H1 (cell line): ENCODE measurements at regions not wholly inside any gene's neighbourhood (a gene's known extent, or its start where the extent isn't known, plus 50 kb on each side); places are given as distances from the start of the nearest gene placed in this dataset.

Experiments used
- CTCF ChIA-PET: fragments of 300-600 bp; sonication (Branson Sonifier 250); formaldehyde crosslinking; loops from one replicate; lab custom pipeline; 2021; ENCODE audit not compliant: partially characterized antibody; lab: Charles Lee
- POLR2A ChIA-PET: fragments of 300-600 bp; sonication (Branson Sonifier 250); formaldehyde crosslinking; loops from one replicate; lab custom pipeline; 2021; ENCODE audit warnings: inconsistent platforms; ENCODE audit not compliant: partially characterized antibody; lab: Charles Lee
- DNase-seq, 2 experiments: peaks; one replicate each; pipeline versions ENCODE4 v3.0.0 to v3.0.0-alpha.2; 2010 to 2022; ENCODE audit warnings: low spot score in 2 of 2, low read depth in 1 of 2, mixed read lengths in 1 of 2
- FAIRE-seq: peaks from 2 replicates; lab custom pipeline; 2011; peaks lifted over from hg19 to GRCh38; lab: Jason Lieb, UNC
- H2AFZ ChIP-seq: 2 replicates; pipeline ENCODE4 v1.8.1; 2012; ENCODE audit warnings: low read length, inconsistent platforms
- H2AK5ac ChIP-seq: 2 replicates; pipeline ENCODE4 v1.6.1; 2013; ENCODE audit warnings: low read depth, low read length
- H2BK120ac ChIP-seq: replicated peaks from 2 replicates; pipeline ENCODE3; 2013; ENCODE audit warnings: low read depth, low read length, inconsistent platforms
- H2BK12ac ChIP-seq: 2 replicates; pipeline ENCODE4 v1.6.1; 2013; ENCODE audit warnings: low read depth, low read length
- H2BK15ac ChIP-seq: 2 replicates; pipeline ENCODE4 v1.6.1; 2013; ENCODE audit warnings: low read length
- H2BK20ac ChIP-seq: 2 replicates; pipeline ENCODE4 v1.6.1; 2013; ENCODE audit warnings: low read length
- H2BK5ac ChIP-seq: 2 replicates; pipeline ENCODE4 v1.6.1; 2013; ENCODE audit warnings: low read depth, low read length
- H3K14ac ChIP-seq: 2 replicates; pipeline ENCODE4 v1.6.1; 2013; ENCODE audit warnings: inconsistent platforms; ENCODE audit not compliant: insufficient read length
- H3K18ac ChIP-seq: 2 replicates; pipeline ENCODE4 v1.6.1; 2013; ENCODE audit warnings: low read length; ENCODE audit errors: extremely low read depth
- H3K23ac ChIP-seq: 2 replicates; pipeline ENCODE4 v1.6.1; 2013; ENCODE audit warnings: inconsistent platforms; ENCODE audit not compliant: insufficient read length
- H3K23me2 ChIP-seq: 2 replicates; pipeline ENCODE4 v1.6.1; 2013; ENCODE audit warnings: low read depth, low read length
- H3K27ac ChIP-seq: 2 replicates; pipeline ENCODE4 v1.6.1; 2011; ENCODE audit warnings: low read depth, low read length, inconsistent platforms
- H3K27me3 ChIP-seq, 4 experiments: replicated peaks in 1 of 4; 1 replicate in 1 of 4; 2 replicates in 3 of 4; pipeline versions ENCODE4 v1.6.1 to v1.8.1; 2011 to 2013; ENCODE audit warnings: low read length in 3 of 4, mild to moderate bottlenecking in 3 of 4, inconsistent platforms in 2 of 4, mixed read lengths in 2 of 4, moderate library complexity in 1 of 4; ENCODE audit not compliant: control insufficient read depth in 3 of 4, insufficient read depth in 3 of 4; ENCODE audit errors: extremely low read depth in 1 of 4
- H3K36me3 ChIP-seq, 4 experiments: 2 replicates each; pipeline versions ENCODE4 v1.6.1 to v1.8.1; 2011 to 2013; ENCODE audit warnings: mild to moderate bottlenecking in 4 of 4, low read length in 3 of 4, moderate library complexity in 2 of 4, control low read depth in 1 of 4, inconsistent platforms in 1 of 4; ENCODE audit not compliant: insufficient read depth in 4 of 4, control insufficient read depth in 2 of 4
- H3K4ac ChIP-seq: replicated peaks from 2 replicates; pipeline ENCODE3; 2013; ENCODE audit warnings: low read length, low read depth, mixed read lengths, inconsistent platforms; ENCODE audit not compliant: insufficient read length
- H3K4me1 ChIP-seq, 4 experiments: replicated peaks in 1 of 4; 1 replicate in 1 of 4; 2 replicates in 3 of 4; pipeline versions ENCODE4 v1.6.1 to v1.8.1; 2011 to 2013; ENCODE audit warnings: low read length in 3 of 4, inconsistent platforms in 2 of 4, mixed read lengths in 1 of 4; ENCODE audit not compliant: insufficient read depth in 4 of 4, control insufficient read depth in 3 of 4
- H3K4me2 ChIP-seq, 2 experiments: 2 replicates each; pipeline versions ENCODE4 v1.6.1 to v1.8.1; 2011 to 2013; ENCODE audit warnings: low read depth in 2 of 2, low read length in 2 of 2, control low read depth in 1 of 2, inconsistent platforms in 1 of 2, mild to moderate bottlenecking in 1 of 2; ENCODE audit not compliant: insufficient read depth in 1 of 2
- H3K4me3 ChIP-seq, 4 experiments: fragments of 200-600, 300-600 bp in 1 of 4; sonication (generic), shearing (Covaris generic), sonication (Bioruptor Twin) in 1 of 4; 2 replicates each; pipeline versions ENCODE4 v1.5.1 to v1.8.1; 2011 to 2016; ENCODE audit warnings: low read length in 4 of 4, low read depth in 3 of 4, control low read depth in 2 of 4, inconsistent platforms in 2 of 4, mild to moderate bottlenecking in 2 of 4, mixed read lengths in 1 of 4, moderate library complexity in 1 of 4; ENCODE audit not compliant: insufficient read depth in 2 of 4; ENCODE audit errors: extremely low read depth in 1 of 4
- H3K56ac ChIP-seq: replicated peaks from 2 replicates; pipeline ENCODE3; 2013; ENCODE audit warnings: low read depth, mild to moderate bottlenecking, mixed read lengths, low read length, inconsistent platforms; ENCODE audit not compliant: insufficient read length
- H3K79me1 ChIP-seq: 2 replicates; pipeline ENCODE4 v1.6.1; 2013; ENCODE audit warnings: low read depth, low read length, control low read depth
- H3K79me2 ChIP-seq, 2 experiments: 2 replicates each; pipeline versions ENCODE4 v1.6.1 to v1.8.1; 2012 to 2013; ENCODE audit warnings: low read length in 2 of 2, mild to moderate bottlenecking in 2 of 2, inconsistent platforms in 1 of 2; ENCODE audit not compliant: insufficient read depth in 2 of 2, control insufficient read depth in 1 of 2
- H3K9ac ChIP-seq, 4 experiments: replicated peaks in 1 of 4; 1 replicate in 1 of 4; 2 replicates in 3 of 4; pipeline versions ENCODE4 v1.6.1 to v1.8.1; 2011 to 2013; ENCODE audit warnings: low read depth in 3 of 4, low read length in 3 of 4, control low read depth in 2 of 4, mild to moderate bottlenecking in 2 of 4, moderate library complexity in 2 of 4, inconsistent platforms in 1 of 4; ENCODE audit errors: extremely low read depth in 1 of 4
- H3K9me3 ChIP-seq, 2 experiments: 2 replicates each; pipeline versions ENCODE4 v1.6.1 to v1.8.1; 2012 to 2013; ENCODE audit warnings: mild to moderate bottlenecking in 2 of 2, moderate library complexity in 2 of 2, control low read depth in 1 of 2, inconsistent platforms in 1 of 2, low read depth in 1 of 2, low read length in 1 of 2, mixed read lengths in 1 of 2; ENCODE audit not compliant: insufficient read depth in 2 of 2
- H4K20me1 ChIP-seq, 2 experiments: replicated peaks in 1 of 2; 2 replicates each; pipeline versions ENCODE3 to v1.8.1; 2011 to 2013; ENCODE audit warnings: inconsistent platforms in 2 of 2, low read length in 2 of 2, mild to moderate bottlenecking in 1 of 2; ENCODE audit not compliant: insufficient read depth in 2 of 2, control insufficient read depth in 1 of 2
- H4K5ac ChIP-seq: 2 replicates; pipeline ENCODE4 v1.6.1; 2013; ENCODE audit warnings: low read length, low read depth, mixed read lengths, inconsistent platforms; ENCODE audit not compliant: insufficient read length
- H4K8ac ChIP-seq: 2 replicates; pipeline ENCODE4 v1.8.0; 2013; ENCODE audit warnings: mild to moderate bottlenecking, moderate library complexity, low read length, inconsistent platforms; ENCODE audit not compliant: insufficient read depth; ENCODE audit errors: extremely low read depth
- H4K91ac ChIP-seq: replicated peaks from 2 replicates; pipeline ENCODE3; 2013; ENCODE audit warnings: low read length, mixed read lengths, inconsistent platforms; ENCODE audit not compliant: insufficient read length
- ATF2 ChIP-seq: IDR thresholded peaks from 2 replicates; pipeline ENCODE4 v1.6.1; 2012; ENCODE audit warnings: low read length, inconsistent platforms
- BRCA1 ChIP-seq: IDR thresholded peaks from 2 replicates; pipeline ENCODE4 v1.6.1; 2012; ENCODE audit warnings: low read depth, low read length, improper control_type of control experiment
- CBX5 ChIP-seq: fragments of 300-800, 300-1000 bp; sonication (generic); IDR thresholded peaks from 2 replicates; pipeline ENCODE4 v1.7.1; 2016; ENCODE audit warnings: antibody characterized with exemption, low read length, low read depth
- CHD2 ChIP-seq: IDR thresholded peaks from 2 replicates; pipeline ENCODE4 v1.6.1; 2012; ENCODE audit warnings: low read length, improper control_type of control experiment
- CREB1 ChIP-seq: IDR thresholded peaks from 2 replicates; pipeline ENCODE4 v1.6.1; 2012; ENCODE audit warnings: inconsistent platforms
- EP300 ChIP-seq, 2 experiments: IDR thresholded peaks; 1 replicate in 1 of 2; 2 replicates in 1 of 2; pipeline ENCODE4 v1.6.1; 2011 to 2012; ENCODE audit warnings: low read depth in 2 of 2, low read length in 2 of 2, mild to moderate bottlenecking in 2 of 2, borderline replicate concordance in 1 of 2, inconsistent platforms in 1 of 2, moderate library complexity in 1 of 2
- EZH2 ChIP-seq: fragments of 200-600 bp; sonication (generic); IDR thresholded peaks from 2 replicates; pipeline ENCODE4 v1.7.1; 2012; ENCODE audit warnings: low read depth, mild to moderate bottlenecking, moderate library complexity, low read length, inconsistent platforms; ENCODE audit not compliant: severe bottlenecking
- HDAC6 ChIP-seq: IDR thresholded peaks from one replicate; pipeline ENCODE4 v1.7.1; 2012; ENCODE audit warnings: low read depth, mild to moderate bottlenecking, inconsistent platforms, low read length, moderate library complexity
- POU5F1 ChIP-seq: IDR thresholded peaks from 2 replicates; pipeline ENCODE4 v1.6.1; 2011; ENCODE audit warnings: low read depth, mild to moderate bottlenecking, low read length, moderate library complexity
- RXRA ChIP-seq: IDR thresholded peaks from 2 replicates; pipeline ENCODE4 v1.6.1; 2011; ENCODE audit warnings: low read depth, mild to moderate bottlenecking, low read length, moderate library complexity; ENCODE audit not compliant: insufficient read depth
- SAP30 ChIP-seq: fragments of 300-600 bp; sonication (generic); IDR thresholded peaks from 2 replicates; pipeline ENCODE4 v1.7.1; 2012; ENCODE audit warnings: low read length, moderate library complexity, mild to moderate bottlenecking, inconsistent platforms; ENCODE audit not compliant: insufficient read depth, insufficient replicate concordance
- SIRT6 ChIP-seq: IDR thresholded peaks from one replicate; pipeline ENCODE4 v1.7.1; 2012; ENCODE audit warnings: low read length, inconsistent platforms
- TCF12 ChIP-seq: IDR thresholded peaks from 2 replicates; pipeline ENCODE4 v1.6.1; 2011; ENCODE audit warnings: low read depth, mild to moderate bottlenecking, low read length
- WGBS, 2 experiments: shearing (Covaris generic) in 1 of 2; methylation state at CpG; one replicate each; pipeline versions ENCODE4 v1.1.6 to v1.1.7; 2013 to 2015; ENCODE audit warnings: low lambda C conversion rate in 2 of 2, mixed read lengths in 2 of 2, inconsistent platforms in 1 of 2, low coverage in 1 of 2, missing lambda C conversion rate in 1 of 2; ENCODE audit not compliant: insufficient replicate concordance in 2 of 2, insufficient coverage in 1 of 2, insufficient read length in 1 of 2; ENCODE audit errors: extremely low coverage in 1 of 2, missing lambda C conversion rate in 1 of 2; 5-methylcytosine and 5-hydroxymethylcytosine counted together

- Histone ChIP-seq H2BK5ac (no peak overlapping the region), H3K79me1 (no peaks in the 10 kb centered on the region), H3K27me3 (no peaks in the 10 kb centered on the region), H4K91ac (no peak overlapping the region), H3K56ac (no peak overlapping the region), H3K14ac (no peak overlapping the region), H3K9ac (no peak overlapping the region), H3K4ac (no peak overlapping the region), H3K23ac (no peak overlapping the region), H2BK15ac (no peak overlapping the region), H3K36me3 (no peaks in the 10 kb centered on the region), H4K8ac (no peak overlapping the region), H3K27ac (no peak overlapping the region), H4K20me1 (no peaks in the 10 kb centered on the region), H3K18ac (no peak overlapping the region), H2AK5ac (no peak overlapping the region), H2BK20ac (no peak overlapping the region), H3K4me2 (no peak overlapping the region), H2AFZ (no peak overlapping the region), H2BK12ac (no peak overlapping the region), H4K5ac (no peak overlapping the region), H2BK120ac (no peak overlapping the region), H3K79me2 (no peaks in the 10 kb centered on the region), H3K4me1 (no peaks in the 10 kb centered on the region), H3K23me2 (no peaks in the 10 kb centered on the region), H3K4me3 (no peak overlapping the region), H3K9me3 (no peaks in the 10 kb centered on the region)
- ChIA-PET CTCF (no interaction called here), POLR2A (no interaction called here)
- 91% methylated on average over 5 of the region's 6 CpGs; no CpG with 5 or more reads in 1 of the 2 experiments for WGBS, 2 experiments
- FAIRE-seq (no peak), DNase-seq (no peak)
- TF ChIP-seq RXRA = no peak
- TF ChIP-seq ATF2 = no peak
- no peak for TF ChIP-seq SAP30
- no peak for TF ChIP-seq CHD2
- no peak for TF ChIP-seq CREB1
- TF ChIP-seq SIRT6 = no peak
- no peak for TF ChIP-seq HDAC6
- no peak for TF ChIP-seq EZH2
- TF ChIP-seq EP300 (IDR thresholded peaks at IDR 0.05; ENCODE audit: borderline replicate concordance in 1 of 2, low read depth in 2 of 2, low read length in 2 of 2) = no peak
- TF ChIP-seq BRCA1 = no peak
- no peak for TF ChIP-seq CBX5
- no peak for TF ChIP-seq POU5F1
- TF ChIP-seq TCF12 = no peak
Measured at GRCh38 chr2:216960671-216961268, 100.9 kb upstream of the TNP1 start.
